Bronchial epithelial cell (primary cell): ENCODE measurements at regions not wholly inside any gene's neighbourhood (a gene's known extent, or its start where the extent isn't known, plus 50 kb on each side); places are given as distances from the start of the nearest gene placed in this dataset.
"Not testable (repeated sequence)": the region's sequence is repeated elsewhere in the genome, so short reads cannot be mapped to it uniquely, and the experiment has no call there.

Experiments
- DNase-seq: peaks from one replicate; pipeline ENCODE4 v3.0.0-alpha.2; 2010; ENCODE audit warnings: low read depth
- FAIRE-seq: peaks from 2 replicates; lab custom pipeline; 2011; peaks lifted over from hg19 to GRCh38; lab: Jason Lieb, UNC
- H3K27me3 ChIP-seq: 2 replicates; pipeline ENCODE4 v1.5.1; 2011; ENCODE audit warnings: low read length; ENCODE audit not compliant: control insufficient read depth, insufficient read depth
- H3K36me3 ChIP-seq: 2 replicates; pipeline ENCODE4 v1.5.1; 2011; ENCODE audit warnings: low read length; ENCODE audit not compliant: control insufficient read depth, insufficient read depth
- H3K4me3 ChIP-seq: 2 replicates; pipeline ENCODE4 v1.5.1; 2011; ENCODE audit warnings: mild to moderate bottlenecking, low read depth, low read length, control low read depth
- CTCF ChIP-seq: IDR thresholded peaks from 2 replicates; pipeline ENCODE4 v1.5.1; 2011; ENCODE audit warnings: mild to moderate bottlenecking, moderate library complexity, low read length, control low read depth, inconsistent platforms; ENCODE audit not compliant: insufficient read depth, severe bottlenecking

- no peaks in the 10 kb centered on the region for H3K36me3 ChIP-seq
- no peak for FAIRE-seq
- DNase-seq = no peak
- no peaks in the 10 kb centered on the region for H3K27me3 ChIP-seq
- no peak overlapping the region for H3K4me3 ChIP-seq
- no peak for TF ChIP-seq CTCF
These were observed 73.3 kb upstream of the WASF3 start for GRCh38 chr13:26484196-26484595.

DNA sequence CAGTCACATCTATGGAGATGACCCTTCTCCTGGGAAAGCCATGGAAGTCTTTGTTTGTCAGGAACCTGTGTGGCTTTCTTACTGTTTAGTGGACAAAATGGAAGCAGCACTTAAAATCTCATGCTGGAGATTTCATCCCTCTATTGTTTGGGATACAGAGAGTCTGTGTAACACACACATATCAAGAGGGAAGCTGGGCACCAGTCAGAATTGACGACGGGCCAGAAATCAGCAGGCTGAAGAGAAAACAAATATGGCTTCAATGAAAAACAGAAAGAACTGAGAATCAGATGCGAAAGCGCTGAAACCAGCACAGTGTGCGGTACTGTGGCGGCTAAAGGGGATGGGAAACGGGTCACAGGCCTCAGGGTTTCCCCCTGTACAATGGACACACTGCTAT, 72.2 kb upstream of the WASF3 start:
- no peak for DNase-seq
- no peak for TF ChIP-seq CTCF
- no peaks in the 10 kb centered on the region for H3K36me3 ChIP-seq
- H3K27me3 ChIP-seq = no peaks in the 10 kb centered on the region
- no peak overlapping the region for H3K4me3 ChIP-seq
- FAIRE-seq = no peak

DNA sequence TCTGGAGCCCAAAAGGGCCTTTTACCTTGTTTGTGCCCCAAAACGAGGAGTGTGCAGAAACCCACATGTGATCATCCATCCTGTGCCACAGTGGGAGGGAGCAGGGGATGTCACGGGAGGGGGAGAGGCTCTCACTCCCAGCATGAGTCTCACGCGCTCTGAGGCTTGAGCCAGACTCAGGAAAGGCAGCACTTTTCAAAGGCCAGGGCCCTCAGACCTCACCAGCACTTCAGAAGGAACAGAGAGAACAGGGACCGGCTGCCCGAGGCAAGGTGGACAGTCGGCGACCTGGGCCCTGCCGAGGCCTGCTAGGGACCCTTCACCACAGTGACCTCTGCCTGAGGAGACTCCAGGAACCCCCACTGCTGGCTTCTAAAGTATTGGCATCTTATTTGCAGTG, 71.7 kb upstream of the WASF3 start:
- H3K27me3 ChIP-seq = no peaks in the 10 kb centered on the region
- no peak for FAIRE-seq
- no peak for DNase-seq
- no peak overlapping the region for H3K4me3 ChIP-seq
- no peak for TF ChIP-seq CTCF
- H3K36me3 ChIP-seq = no peaks in the 10 kb centered on the region

GRCh38 chr13:26486550-26486949, 70.9 kb upstream of the WASF3 start:
- no peak for TF ChIP-seq CTCF
- no peaks in the 10 kb centered on the region for H3K36me3 ChIP-seq
- FAIRE-seq (no peak), DNase-seq (no peak)
- no peak overlapping the region for H3K4me3 ChIP-seq
- H3K27me3 ChIP-seq = no peaks in the 10 kb centered on the region

DNA sequence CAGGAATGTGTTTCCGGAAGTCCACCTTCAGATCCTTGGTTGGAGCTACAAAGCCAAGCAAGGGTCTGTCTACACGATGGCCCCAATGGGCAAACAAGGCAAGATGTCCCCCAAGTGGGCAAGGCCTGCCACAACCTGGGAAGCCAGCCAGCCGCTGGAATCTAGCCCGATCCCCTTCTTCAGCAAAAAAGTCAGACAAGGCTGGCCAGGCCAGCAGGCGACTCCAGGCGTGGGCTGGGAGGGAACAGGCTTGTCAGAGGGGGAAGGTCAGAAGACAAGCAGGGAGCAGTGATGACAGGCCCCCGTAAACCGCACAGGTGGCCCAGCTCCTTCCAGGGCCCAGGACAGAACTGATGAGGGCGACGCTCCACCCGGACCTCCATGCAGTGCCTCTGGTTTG, 69.7 kb upstream of the WASF3 start:
- DNase-seq (no peak), FAIRE-seq (no peak)
- Histone ChIP-seq H3K4me3 (no peak overlapping the region), H3K27me3 (no peaks in the 10 kb centered on the region), H3K36me3 (no peaks in the 10 kb centered on the region)
- no peak for TF ChIP-seq CTCF

DNA sequence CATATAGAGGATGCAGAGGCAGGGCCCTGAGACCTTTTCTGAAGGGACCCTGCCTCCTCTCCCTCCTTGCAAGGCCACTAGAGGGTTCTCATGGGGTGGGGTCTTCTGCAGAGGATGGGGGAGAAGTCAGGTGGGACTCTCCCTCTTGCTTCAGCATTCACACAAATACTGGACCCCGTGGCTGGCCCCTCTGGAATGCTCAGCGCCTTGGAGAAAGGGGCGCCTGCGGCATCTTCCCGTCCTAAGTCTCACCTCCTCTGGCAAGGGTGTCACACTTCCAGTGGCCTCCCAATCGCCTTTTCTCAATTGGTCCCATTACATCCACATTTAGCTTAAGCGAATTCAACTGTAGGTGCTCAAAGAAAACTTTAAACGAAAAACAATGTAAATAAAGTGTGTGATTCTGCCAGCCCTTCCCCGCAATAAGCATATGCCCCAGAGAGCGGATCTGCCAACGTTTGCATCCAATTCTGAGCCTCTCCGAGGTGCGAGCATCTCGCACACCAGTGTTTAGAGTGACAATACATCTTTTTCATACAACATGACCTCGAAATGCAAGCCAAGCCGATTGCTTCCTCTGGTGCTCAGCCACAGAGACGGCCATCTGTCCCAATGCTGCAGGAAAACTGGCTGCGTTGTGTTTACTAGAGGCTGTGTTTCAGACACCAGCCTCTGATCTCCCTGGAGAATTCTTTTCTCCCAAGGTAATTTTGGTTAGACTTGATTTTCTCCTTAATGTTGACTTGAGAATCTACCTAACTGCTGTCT, 69.1 kb upstream of the WASF3 start:
- Histone ChIP-seq H3K4me3 (no peak overlapping the region), H3K27me3 (no peaks in the 10 kb centered on the region), H3K36me3 (no peaks in the 10 kb centered on the region)
- FAIRE-seq = no peak
- no peak for TF ChIP-seq CTCF
- no peak for DNase-seq

DNA sequence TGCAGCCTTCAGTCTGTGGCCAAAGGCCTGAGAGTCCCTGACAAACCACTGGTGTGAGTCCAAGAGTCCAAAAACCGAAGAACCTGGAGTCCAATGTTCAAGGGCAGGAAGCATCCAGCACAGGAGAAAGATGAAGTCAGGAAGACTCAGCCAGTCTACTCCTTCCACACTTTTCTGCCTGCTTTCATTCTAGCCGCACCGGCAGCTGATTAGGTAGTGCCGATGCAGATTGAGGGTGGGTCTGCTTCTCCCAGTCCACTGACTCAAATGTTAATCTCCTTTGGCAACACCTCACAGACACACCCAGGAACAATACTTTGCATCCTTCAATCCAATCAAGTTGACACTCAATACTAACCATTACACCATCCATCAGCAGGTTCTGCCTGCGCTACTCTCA, 65.2 kb upstream of the WASF3 start:
- FAIRE-seq, H3K27me3 ChIP-seq, H3K36me3 ChIP-seq, H3K4me3 ChIP-seq, DNase-seq: not testable (repeated sequence)
